Nephron (organoid): ENCODE measurements at regions not wholly inside any gene's neighbourhood (a gene's known extent, or its start where the extent isn't known, plus 50 kb on each side); places are given as distances from the start of the nearest gene placed in this dataset.

Experiments used
- H3K27ac Mint-ChIP-seq, 3 experiments: 2 replicates each; pipeline ENCODE4 v1.8.0; 2020; ENCODE audit warnings: mixed read lengths in 3 of 3, mild to moderate bottlenecking in 2 of 3, moderate library complexity in 1 of 3
- H3K27me3 Mint-ChIP-seq: 2 replicates; pipeline ENCODE4 v1.8.0; 2021; ENCODE audit warnings: low read depth, mild to moderate bottlenecking, moderate library complexity, mixed read lengths
- H3K36me3 Mint-ChIP-seq: 2 replicates; pipeline ENCODE4 v1.8.0; 2020; ENCODE audit warnings: low read depth, mixed read lengths
- H3K4me1 Mint-ChIP-seq: 2 replicates; pipeline ENCODE4 v1.8.0; 2020; ENCODE audit warnings: mixed read lengths
- H3K4me3 Mint-ChIP-seq, 3 experiments: 2 replicates each; pipeline ENCODE4 v1.8.0; 2020; ENCODE audit warnings: mild to moderate bottlenecking in 3 of 3, mixed read lengths in 3 of 3, moderate library complexity in 2 of 3
- H3K9me3 Mint-ChIP-seq: 2 replicates; pipeline ENCODE4 v1.8.0; 2020; ENCODE audit warnings: mixed read lengths
- CTCF ChIP-seq, 3 experiments: fragments of 200-600 bp; sonication (generic); IDR thresholded peaks; one replicate each; pipeline ENCODE4 v1.5.0; 2021; ENCODE audit warnings: antibody characterized with exemption in 3 of 3; ENCODE audit not compliant: unreplicated experiment in 3 of 3

DNA sequence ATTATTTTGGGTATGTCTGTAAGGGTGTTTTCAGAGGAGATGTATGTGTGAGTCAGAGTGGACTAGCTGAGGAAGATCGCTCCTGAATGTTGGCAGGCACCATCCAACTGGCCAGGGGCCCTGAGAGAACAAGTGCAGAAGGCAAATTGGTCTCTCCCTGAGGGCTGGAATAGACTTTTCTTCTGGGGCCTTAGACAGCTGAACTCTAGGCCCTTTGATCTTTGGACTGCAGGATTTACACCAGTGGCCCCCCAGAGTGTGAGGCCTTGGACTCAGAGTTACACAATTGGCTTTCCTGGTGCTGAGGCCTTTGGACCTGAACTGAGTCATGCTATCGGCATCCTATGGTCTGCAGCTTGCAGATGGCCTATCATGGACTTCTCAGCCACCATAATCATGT lies 217.2 kb downstream of the REEP3 start:
- Mint-ChIP-seq H3K9me3 (no peaks in the 10 kb centered on the region), H3K27me3 (no peaks in the 10 kb centered on the region), H3K36me3 (no peaks in the 10 kb centered on the region), H3K4me1 (peaks cover 19% of the 10 kb centered on the region), H3K27ac (no peak overlapping the region), H3K4me3 (no peak overlapping the region)
- TF ChIP-seq CTCF (IDR thresholded peaks at IDR 0.05; ENCODE audit: unreplicated experiment in 3 of 3), result no peak

- no peak for TF ChIP-seq CTCF (IDR thresholded peaks at IDR 0.05; ENCODE audit: unreplicated experiment in 3 of 3)
- H3K27me3 Mint-ChIP-seq, result no peaks in the 10 kb centered on the region
- H3K27ac Mint-ChIP-seq, result peak overlapping the region; percentile 15 to 56 (median 37)
- H3K36me3 Mint-ChIP-seq, result no peaks in the 10 kb centered on the region
- peaks cover 11% of the 10 kb centered on the region for H3K4me1 Mint-ChIP-seq
- no peak overlapping the region for H3K4me3 Mint-ChIP-seq
- H3K9me3 Mint-ChIP-seq, result peaks cover 4% of the 10 kb centered on the region
Measured at GRCh38 chr10:63744060-63744941, 223.1 kb downstream of the REEP3 start.

DNA sequence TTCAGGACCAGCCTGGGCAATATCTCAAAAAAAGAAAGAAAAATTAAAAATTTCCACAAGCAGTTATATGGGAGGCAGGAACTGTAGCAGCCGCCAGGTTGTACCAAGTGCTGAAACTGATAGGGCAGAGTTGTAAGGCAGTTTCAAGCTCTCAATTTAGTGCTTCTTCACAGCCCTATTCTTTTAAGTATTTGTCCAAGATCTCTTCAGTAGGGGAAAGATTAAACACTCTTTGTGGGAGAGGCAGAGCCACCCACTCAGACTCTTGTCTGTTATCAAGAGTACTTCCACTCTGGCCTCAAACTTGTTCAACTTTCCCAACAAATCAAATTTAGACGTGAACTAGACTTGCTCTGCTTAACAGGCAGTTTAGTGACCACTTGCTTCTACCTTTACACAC lies 228.7 kb downstream of the REEP3 start:
- no peak for TF ChIP-seq CTCF (IDR thresholded peaks at IDR 0.05; ENCODE audit: unreplicated experiment in 3 of 3)
- no peaks in the 10 kb centered on the region for H3K27me3 Mint-ChIP-seq
- H3K27ac Mint-ChIP-seq, result no peak overlapping the region
- no peak overlapping the region for H3K4me3 Mint-ChIP-seq
- peaks cover 4% of the 10 kb centered on the region for H3K9me3 Mint-ChIP-seq
- H3K36me3 Mint-ChIP-seq, result no peaks in the 10 kb centered on the region
- peaks cover 9% of the 10 kb centered on the region for H3K4me1 Mint-ChIP-seq

DNA sequence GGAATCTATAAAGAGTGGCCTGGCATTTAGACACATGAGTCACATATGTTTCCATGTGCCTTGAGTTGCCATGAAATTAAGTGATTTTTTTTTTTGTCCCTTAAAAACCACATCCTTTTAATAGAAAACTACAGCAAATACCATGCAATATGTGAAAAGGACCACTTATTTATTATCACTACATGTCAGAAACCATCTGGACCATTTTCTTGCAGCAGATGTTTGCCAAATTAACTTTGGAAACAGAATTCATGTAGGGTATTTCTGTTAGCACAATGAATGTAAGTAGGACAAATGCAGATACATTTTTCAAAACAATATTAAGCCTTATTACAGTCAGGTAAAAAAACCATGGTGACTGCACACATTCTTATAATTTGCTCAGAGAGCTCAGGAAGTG lies 230.6 kb downstream of the REEP3 start:
- Mint-ChIP-seq H3K36me3 (no peaks in the 10 kb centered on the region), H3K27me3 (no peaks in the 10 kb centered on the region), H3K27ac (no peak overlapping the region), H3K4me1 (peaks cover 9% of the 10 kb centered on the region), H3K9me3 (peaks cover 3% of the 10 kb centered on the region), H3K4me3 (no peak overlapping the region)
- TF ChIP-seq CTCF (IDR thresholded peaks at IDR 0.05; ENCODE audit: unreplicated experiment in 3 of 3), result no peak

GRCh38 chr10:63752318-63752717 lies 231.1 kb downstream of the REEP3 start:
- Mint-ChIP-seq H3K4me1 (peaks cover 9% of the 10 kb centered on the region), H3K9me3 (no peaks in the 10 kb centered on the region), H3K27me3 (no peaks in the 10 kb centered on the region), H3K36me3 (no peaks in the 10 kb centered on the region), H3K27ac (no peak overlapping the region), H3K4me3 (no peak overlapping the region)
- no peak for TF ChIP-seq CTCF (IDR thresholded peaks at IDR 0.05; ENCODE audit: unreplicated experiment in 3 of 3)

DNA sequence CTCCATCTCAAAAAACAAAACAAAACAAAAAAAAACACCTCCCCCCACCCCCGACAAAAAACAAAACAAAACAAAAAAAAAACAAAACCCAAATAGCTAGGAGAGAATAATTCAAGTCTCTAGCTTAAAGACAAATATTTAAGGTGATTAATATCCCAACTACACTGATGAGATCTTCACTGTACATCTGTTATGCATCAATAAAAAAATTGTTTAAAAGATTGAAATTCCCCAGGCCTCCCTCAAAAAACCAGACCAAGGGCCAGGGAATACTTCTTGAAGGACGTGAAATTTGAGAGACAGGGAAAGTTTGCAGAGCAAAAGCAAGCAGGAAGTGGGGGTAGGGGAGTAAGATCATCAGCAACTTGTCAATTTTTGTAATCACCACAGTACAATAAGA lies 232.6 kb downstream of the REEP3 start:
- Mint-ChIP-seq H3K9me3 (no peaks in the 10 kb centered on the region), H3K27me3 (no peaks in the 10 kb centered on the region), H3K4me3 (no peak overlapping the region), H3K27ac (peak overlapping the region in 2 of 3 experiments; percentile 31 to 35), H3K4me1 (peaks cover 14% of the 10 kb centered on the region), H3K36me3 (no peaks in the 10 kb centered on the region)
- no peak for TF ChIP-seq CTCF (IDR thresholded peaks at IDR 0.05; ENCODE audit: unreplicated experiment in 3 of 3)
